DOHH2 (cell line): ENCODE measurements at regions not wholly inside any gene's neighbourhood (a gene's known extent, or its start where the extent isn't known, plus 50 kb on each side); places are given as distances from the start of the nearest gene placed in this dataset.

ENCODE experiments used
- EZH2phosphoT487 ChIP-seq: fragments of 200-600 bp; sonication (generic); IDR thresholded peaks from 2 replicates; pipeline ENCODE4 v1.6.1; 2017; ENCODE audit warnings: borderline replicate concordance, mild to moderate bottlenecking, antibody characterized with exemption, low read length, moderate library complexity, mixed read lengths
- TF ChIP-seq, protein P1 (sequence below): fragments of 200-600 bp; sonication (generic); IDR thresholded peaks from one replicate; pipeline ENCODE4 v1.5.1; 2014; ENCODE audit warnings: antibody characterized with exemption, mild to moderate bottlenecking, low read depth, low read length; ENCODE audit not compliant: poor library complexity, severe bottlenecking

DNA sequence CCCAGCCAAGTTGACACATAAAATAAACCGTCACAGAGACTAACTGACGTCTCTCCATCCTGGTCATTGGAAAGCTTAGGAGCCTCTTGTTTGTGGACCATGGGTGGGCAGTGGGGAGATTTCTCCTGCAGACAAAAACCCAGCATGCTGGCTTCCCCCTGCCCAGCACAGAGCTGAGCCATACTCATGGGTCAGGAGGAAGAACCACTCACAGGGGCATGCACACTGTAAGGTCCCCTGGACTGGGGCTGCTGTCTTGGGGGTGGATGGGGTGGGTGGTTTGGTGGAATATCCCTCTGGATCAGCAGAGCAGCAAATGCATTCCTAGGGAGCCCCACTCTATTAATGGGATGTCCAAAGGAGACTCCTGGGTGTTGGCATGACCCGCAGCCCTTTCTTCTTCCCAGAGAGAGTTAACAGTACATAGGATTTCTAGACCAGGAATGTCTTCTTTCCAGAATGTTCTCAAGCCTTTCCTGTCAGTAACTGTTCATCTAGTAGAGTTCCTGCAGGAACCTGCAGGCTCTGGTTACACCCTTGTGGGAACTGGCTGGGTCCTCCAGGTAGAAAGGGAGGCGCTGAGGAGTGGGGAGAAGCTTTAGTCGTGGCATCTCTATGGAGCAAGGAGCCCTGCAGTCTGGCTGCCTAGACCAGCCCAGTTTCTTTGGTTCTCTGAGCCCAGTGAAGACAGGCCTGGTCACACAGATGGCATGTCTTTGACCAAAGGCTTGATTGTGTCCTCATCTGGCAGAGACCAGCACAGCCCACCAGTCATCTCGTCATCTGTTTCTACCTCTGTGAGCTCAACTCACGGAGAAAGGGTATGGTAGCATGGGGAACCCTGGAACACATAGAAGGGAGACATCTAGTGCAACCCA, 73.4 kb upstream of the PRR23C start:
- TF ChIP-seq, protein P1, sequence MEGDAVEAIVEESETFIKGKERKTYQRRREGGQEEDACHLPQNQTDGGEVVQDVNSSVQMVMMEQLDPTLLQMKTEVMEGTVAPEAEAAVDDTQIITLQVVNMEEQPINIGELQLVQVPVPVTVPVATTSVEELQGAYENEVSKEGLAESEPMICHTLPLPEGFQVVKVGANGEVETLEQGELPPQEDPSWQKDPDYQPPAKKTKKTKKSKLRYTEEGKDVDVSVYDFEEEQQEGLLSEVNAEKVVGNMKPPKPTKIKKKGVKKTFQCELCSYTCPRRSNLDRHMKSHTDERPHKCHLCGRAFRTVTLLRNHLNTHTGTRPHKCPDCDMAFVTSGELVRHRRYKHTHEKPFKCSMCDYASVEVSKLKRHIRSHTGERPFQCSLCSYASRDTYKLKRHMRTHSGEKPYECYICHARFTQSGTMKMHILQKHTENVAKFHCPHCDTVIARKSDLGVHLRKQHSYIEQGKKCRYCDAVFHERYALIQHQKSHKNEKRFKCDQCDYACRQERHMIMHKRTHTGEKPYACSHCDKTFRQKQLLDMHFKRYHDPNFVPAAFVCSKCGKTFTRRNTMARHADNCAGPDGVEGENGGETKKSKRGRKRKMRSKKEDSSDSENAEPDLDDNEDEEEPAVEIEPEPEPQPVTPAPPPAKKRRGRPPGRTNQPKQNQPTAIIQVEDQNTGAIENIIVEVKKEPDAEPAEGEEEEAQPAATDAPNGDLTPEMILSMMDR: no peak
- TF ChIP-seq EZH2phosphoT487: no peak
